ENCODE measurements at regions not wholly inside any gene's neighbourhood (a gene's known extent, or its start where the extent isn't known, plus 50 kb on each side); places are given as distances from the start of the nearest gene placed in this dataset.

DNA sequence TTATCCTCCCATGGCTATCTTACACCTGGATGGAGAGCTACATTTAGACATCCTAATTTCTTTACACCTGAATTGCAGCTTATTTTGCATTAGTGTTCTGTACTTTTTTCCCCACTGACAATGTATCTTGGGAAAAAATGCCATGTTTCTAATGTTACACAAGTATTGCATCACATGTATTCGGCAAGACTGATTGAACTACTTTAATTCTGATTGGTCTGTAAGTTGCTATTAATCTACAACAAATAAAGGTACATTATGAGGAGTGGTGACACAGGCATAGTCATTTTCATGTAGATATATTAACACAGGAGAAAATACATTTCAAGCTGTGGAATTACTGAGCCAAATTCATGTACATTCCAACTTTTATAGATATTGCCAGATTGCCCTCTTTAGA is 558.0 kb downstream of the TRIML1 start:
- intact Hi-C loops (cut with micrococcal nuclease), result no loop called here
- Histone ChIP-seq H3K4me3 (ENCODE audit: low read length) (no peak overlapping the region), H3K27ac (ENCODE audit: low read depth, low read length) (no peak overlapping the region), H3K36me3 (ENCODE audit: control insufficient read depth in 2 of 3, insufficient read depth in 3 of 3, low read length in 3 of 3) (no peaks in the 10 kb centered on the region), H3K9me3 (ENCODE audit: control insufficient read depth in 2 of 3, low read length in 3 of 3) (no peaks in the 10 kb centered on the region), H3K4me1 (ENCODE audit: control insufficient read depth in 2 of 2, insufficient read depth in 2 of 2, low read length in 2 of 2) (no peaks in the 10 kb centered on the region), H3K27me3 (ENCODE audit: control insufficient read depth in 2 of 2, insufficient read depth in 2 of 2, low read length in 2 of 2) (no peaks in the 10 kb centered on the region)
- H3K4me3 Mint-ChIP-seq, result no peak overlapping the region
- H3K27ac Mint-ChIP-seq, result no peak overlapping the region
- no peaks in the 10 kb centered on the region for H3K36me3 Mint-ChIP-seq
- H3K9me3 Mint-ChIP-seq, result peaks cover 0 to 6% (median 2%) of the 10 kb centered on the region in 11 donors
- ChIA-PET CTCF (no interaction called here), POLR2A (no interaction called here)
- H3K4me1 Mint-ChIP-seq, result no peaks in the 10 kb centered on the region
- no peaks in the 10 kb centered on the region for H3K27me3 Mint-ChIP-seq
- DNase-seq (no peak), ATAC-seq (no peak)

DNA sequence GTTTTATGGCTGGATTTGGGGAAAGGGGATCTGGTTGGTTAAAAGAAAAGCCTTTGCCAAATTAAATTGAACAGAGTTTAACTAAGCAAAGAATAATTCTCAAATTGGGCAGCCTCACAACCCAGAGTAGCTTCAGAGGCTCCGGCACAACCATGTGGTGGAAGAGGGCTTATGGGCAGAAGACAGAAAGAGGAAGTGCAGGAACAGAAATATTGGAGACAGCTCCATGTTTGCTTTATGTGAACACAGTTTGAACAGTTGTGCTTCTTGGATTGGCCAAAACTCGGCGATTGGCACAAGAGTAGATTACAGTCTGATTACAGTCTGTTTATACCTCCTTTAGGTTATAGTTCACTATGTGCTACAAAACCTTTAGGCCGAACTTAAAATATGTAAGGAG is 562.7 kb downstream of the TRIML1 start:
- Histone ChIP-seq H3K27me3 (ENCODE audit: control insufficient read depth in 2 of 2, insufficient read depth in 2 of 2, low read length in 2 of 2) (no peaks in the 10 kb centered on the region), H3K36me3 (ENCODE audit: control insufficient read depth in 2 of 3, insufficient read depth in 3 of 3, low read length in 3 of 3) (no peaks in the 10 kb centered on the region), H3K4me1 (ENCODE audit: control insufficient read depth in 2 of 2, insufficient read depth in 2 of 2, low read length in 2 of 2) (no peaks in the 10 kb centered on the region), H3K4me3 (ENCODE audit: low read length) (no peak overlapping the region), H3K27ac (ENCODE audit: low read depth, low read length) (no peak overlapping the region), H3K9me3 (ENCODE audit: control insufficient read depth in 2 of 3, low read length in 3 of 3) (no peaks in the 10 kb centered on the region)
- CTCF ChIA-PET, result no interaction called here
- no peaks in the 10 kb centered on the region for H3K4me1 Mint-ChIP-seq
- no peak overlapping the region for H3K27ac Mint-ChIP-seq
- POLR2A ChIA-PET, result no interaction called here
- ATAC-seq (no peak), DNase-seq (no peak)
- H3K27me3 Mint-ChIP-seq, result no peaks in the 10 kb centered on the region
- H3K4me3 Mint-ChIP-seq, result no peak overlapping the region
- H3K9me3 Mint-ChIP-seq, result peaks cover 0 to 13% (median 4%) of the 10 kb centered on the region in 11 donors
- no peaks in the 10 kb centered on the region for H3K36me3 Mint-ChIP-seq
- intact Hi-C loops (cut with micrococcal nuclease), result no loop called here

DNA sequence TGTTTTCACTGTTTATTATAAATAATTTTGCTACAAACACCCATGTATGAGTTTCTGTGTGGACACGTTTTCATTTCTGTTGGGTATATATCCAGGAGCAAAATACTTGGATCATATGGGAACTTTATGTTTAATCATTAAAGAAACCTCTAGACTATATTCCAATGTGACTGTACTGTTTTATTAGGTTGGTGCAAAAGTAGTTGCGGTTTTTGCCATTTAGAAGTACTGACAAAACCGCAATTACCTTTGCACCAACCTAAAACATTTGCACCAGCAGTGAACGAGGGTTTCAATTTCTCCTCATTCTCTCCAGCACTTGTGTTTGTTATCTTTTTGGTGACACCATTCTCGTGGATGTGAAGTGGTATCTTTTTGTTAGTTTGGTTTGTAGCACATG is 565.0 kb downstream of the TRIML1 start:
- no peaks in the 10 kb centered on the region for H3K36me3 ChIP-seq (ENCODE audit: control insufficient read depth in 2 of 3, insufficient read depth in 3 of 3, low read length in 3 of 3)
- CTCF ChIA-PET, result no interaction called here
- H3K4me1 ChIP-seq (ENCODE audit: control insufficient read depth in 2 of 2, insufficient read depth in 2 of 2, low read length in 2 of 2), result no peaks in the 10 kb centered on the region
- intact Hi-C loops (cut with micrococcal nuclease), result no loop called here
- Mint-ChIP-seq H3K36me3 (peaks cover 0 to under 1% (median 0%) of the 10 kb centered on the region in 5 donors), H3K4me1 (no peaks in the 10 kb centered on the region), H3K9me3 (peaks cover 2 to 21% (median 6%) of the 10 kb centered on the region in 11 donors), H3K27ac (no peak overlapping the region), H3K27me3 (no peaks in the 10 kb centered on the region), H3K4me3 (no peak overlapping the region)
- no peaks in the 10 kb centered on the region for H3K27me3 ChIP-seq (ENCODE audit: control insufficient read depth in 2 of 2, insufficient read depth in 2 of 2, low read length in 2 of 2)
- no peak overlapping the region for H3K4me3 ChIP-seq (ENCODE audit: low read length)
- POLR2A ChIA-PET, result no interaction called here
- no peak for DNase-seq
- H3K9me3 ChIP-seq (ENCODE audit: control insufficient read depth in 2 of 3, low read length in 3 of 3), result no peaks in the 10 kb centered on the region
- H3K27ac ChIP-seq (ENCODE audit: low read depth, low read length), result no peak overlapping the region
- ATAC-seq, result no peak

DNA sequence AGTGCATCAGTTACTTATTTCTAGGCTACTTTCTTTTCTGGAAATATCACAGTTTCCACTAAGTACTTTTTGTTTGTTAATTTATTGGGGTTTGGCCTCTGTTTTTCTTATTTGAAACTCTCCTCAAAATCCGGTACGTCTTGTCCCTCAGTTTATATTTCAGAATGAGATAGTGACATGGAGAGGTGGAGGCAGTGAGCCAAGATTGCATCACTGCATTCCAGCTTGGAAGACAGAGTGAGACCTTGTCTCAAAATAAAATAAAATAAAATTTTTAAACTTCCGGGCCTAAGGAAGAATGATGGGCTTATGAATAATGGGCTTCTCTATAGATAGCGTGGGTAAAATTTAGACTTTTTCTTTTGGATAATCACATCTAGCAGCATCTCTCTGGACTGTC is 567.8 kb downstream of the TRIML1 start:
- no peaks in the 10 kb centered on the region for H3K27me3 Mint-ChIP-seq

GRCh38 chr4:188714501-188714900 is 575.3 kb downstream of the TRIML1 start:
- Mint-ChIP-seq H3K4me3 (no peak overlapping the region), H3K9me3 (peaks cover 0 to 17% (median 7%) of the 10 kb centered on the region in 11 donors), H3K4me1 (no peaks in the 10 kb centered on the region), H3K27me3 (no peaks in the 10 kb centered on the region), H3K27ac (no peak overlapping the region), H3K36me3 (peaks cover 0 to 2% (median 0%) of the 10 kb centered on the region in 5 donors)
- H3K4me1 ChIP-seq (ENCODE audit: control insufficient read depth in 2 of 2, insufficient read depth in 2 of 2, low read length in 2 of 2), result no peaks in the 10 kb centered on the region
- H3K4me3 ChIP-seq (ENCODE audit: low read length), result no peak overlapping the region
- POLR2A ChIA-PET, result no interaction called here
- CTCF ChIA-PET, result no interaction called here
- no peaks in the 10 kb centered on the region for H3K9me3 ChIP-seq (ENCODE audit: control insufficient read depth in 2 of 3, low read length in 3 of 3)
- no peaks in the 10 kb centered on the region for H3K27me3 ChIP-seq (ENCODE audit: control insufficient read depth in 2 of 2, insufficient read depth in 2 of 2, low read length in 2 of 2)
- H3K27ac ChIP-seq (ENCODE audit: low read depth, low read length), result no peak overlapping the region
- H3K36me3 ChIP-seq (ENCODE audit: control insufficient read depth in 2 of 3, insufficient read depth in 3 of 3, low read length in 3 of 3), result no peaks in the 10 kb centered on the region
- intact Hi-C loops (cut with micrococcal nuclease), result no loop called here
- DNase-seq (no peak), ATAC-seq (no peak)

More for the DNA sequence above, 567.8 kb downstream of the TRIML1 start:
- CTCF ChIA-PET, result no interaction called here
- H3K27me3 ChIP-seq (ENCODE audit: control insufficient read depth in 2 of 2, insufficient read depth in 2 of 2, low read length in 2 of 2), result no peaks in the 10 kb centered on the region
- no peak overlapping the region for H3K4me3 ChIP-seq (ENCODE audit: low read length)
- peaks cover 0 to 4% (median 0%) of the 10 kb centered on the region in 5 donors for H3K36me3 Mint-ChIP-seq
- H3K9me3 Mint-ChIP-seq, result peaks cover 2 to 24% (median 9%) of the 10 kb centered on the region in 11 donors
- no peak overlapping the region for H3K27ac Mint-ChIP-seq
- ATAC-seq (no peak), DNase-seq (no peak)
- POLR2A ChIA-PET, result no interaction called here
- no peaks in the 10 kb centered on the region for H3K9me3 ChIP-seq (ENCODE audit: control insufficient read depth in 2 of 3, low read length in 3 of 3)
- no peak overlapping the region for H3K4me3 Mint-ChIP-seq
- no peaks in the 10 kb centered on the region for H3K4me1 ChIP-seq (ENCODE audit: control insufficient read depth in 2 of 2, insufficient read depth in 2 of 2, low read length in 2 of 2)
- H3K4me1 Mint-ChIP-seq, result no peaks in the 10 kb centered on the region
- no peak overlapping the region for H3K27ac ChIP-seq (ENCODE audit: low read depth, low read length)
- intact Hi-C loops (cut with micrococcal nuclease), result no loop called here
- H3K36me3 ChIP-seq (ENCODE audit: control insufficient read depth in 2 of 3, insufficient read depth in 3 of 3, low read length in 3 of 3), result no peaks in the 10 kb centered on the region

DNA sequence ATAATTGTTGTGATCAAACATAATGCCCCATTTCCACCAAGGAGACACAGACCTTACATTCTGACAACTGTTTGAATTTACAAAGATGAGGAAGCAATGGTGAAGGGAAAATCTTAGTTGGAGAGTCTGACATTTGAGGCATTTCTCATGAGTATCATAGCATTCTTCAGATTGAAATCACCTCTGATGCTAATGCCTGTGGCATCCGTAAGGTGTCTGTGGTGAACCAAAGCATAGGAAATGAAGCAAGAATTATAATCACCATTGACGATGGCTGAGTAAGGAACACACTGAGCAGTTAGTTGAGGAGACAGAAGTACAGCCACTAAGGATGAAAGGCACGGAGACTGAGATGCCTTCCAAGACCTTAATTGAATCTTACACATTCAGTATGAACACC is 575.7 kb downstream of the TRIML1 start:
- no peak for DNase-seq
- no peak overlapping the region for H3K4me3 ChIP-seq (ENCODE audit: low read length)
- POLR2A ChIA-PET, result no interaction called here
- H3K9me3 ChIP-seq (ENCODE audit: control insufficient read depth in 2 of 3, low read length in 3 of 3), result no peaks in the 10 kb centered on the region
- Mint-ChIP-seq H3K4me3 (no peak overlapping the region), H3K4me1 (no peaks in the 10 kb centered on the region), H3K36me3 (no peaks in the 10 kb centered on the region), H3K27me3 (no peaks in the 10 kb centered on the region), H3K27ac (no peak overlapping the region), H3K9me3 (peaks cover 0 to 14% (median 5%) of the 10 kb centered on the region in 11 donors)
- intact Hi-C loops (cut with micrococcal nuclease), result no loop called here
- H3K4me1 ChIP-seq (ENCODE audit: control insufficient read depth in 2 of 2, insufficient read depth in 2 of 2, low read length in 2 of 2), result no peaks in the 10 kb centered on the region
- H3K27me3 ChIP-seq (ENCODE audit: control insufficient read depth in 2 of 2, insufficient read depth in 2 of 2, low read length in 2 of 2), result no peaks in the 10 kb centered on the region
- H3K27ac ChIP-seq (ENCODE audit: low read depth, low read length), result no peak overlapping the region
- no peak for ATAC-seq
- H3K36me3 ChIP-seq (ENCODE audit: control insufficient read depth in 2 of 3, insufficient read depth in 3 of 3, low read length in 3 of 3), result no peaks in the 10 kb centered on the region
- CTCF ChIA-PET, result no interaction called here

- no peak overlapping the region for H3K4me3 Mint-ChIP-seq
- Histone ChIP-seq H3K36me3 (ENCODE audit: control insufficient read depth in 2 of 3, insufficient read depth in 3 of 3, low read length in 3 of 3) (no peaks in the 10 kb centered on the region), H3K4me3 (ENCODE audit: low read length) (no peak overlapping the region), H3K27ac (ENCODE audit: low read depth, low read length) (no peak overlapping the region), H3K9me3 (ENCODE audit: control insufficient read depth in 2 of 3, low read length in 3 of 3) (no peaks in the 10 kb centered on the region), H3K4me1 (ENCODE audit: control insufficient read depth in 2 of 2, insufficient read depth in 2 of 2, low read length in 2 of 2) (no peaks in the 10 kb centered on the region), H3K27me3 (ENCODE audit: control insufficient read depth in 2 of 2, insufficient read depth in 2 of 2, low read length in 2 of 2) (no peaks in the 10 kb centered on the region)
- no peak overlapping the region for H3K27ac Mint-ChIP-seq
- DNase-seq (no peak), ATAC-seq (no peak)
- H3K36me3 Mint-ChIP-seq, result no peaks in the 10 kb centered on the region
- intact Hi-C loops (cut with micrococcal nuclease), result no loop called here
- ChIA-PET POLR2A (no interaction called here), CTCF (no interaction called here)
- H3K9me3 Mint-ChIP-seq, result peaks cover 1 to 24% (median 9%) of the 10 kb centered on the region in 11 donors
- H3K4me1 Mint-ChIP-seq, result no peaks in the 10 kb centered on the region
- no peaks in the 10 kb centered on the region for H3K27me3 Mint-ChIP-seq
These were observed 578.4 kb downstream of the TRIML1 start for GRCh38 chr4:188717661-188718060.
